K562 (cell line): ENCODE measurements at regions not wholly inside any gene's neighbourhood (a gene's known extent, or its start where the extent isn't known, plus 50 kb on each side); places are given as distances from the start of the nearest gene placed in this dataset.

Experiments used
- ATAC-seq: fragments of 200-7000 bp; cut with Tn5 transposase; 3 replicates; pipeline ENCODE4 v1.9.1; 2020; ENCODE audit warnings: moderate library complexity
- BruUV-seq: library from RNA; stranded (reverse); fragments of 400-500 nt; replicated peaks from 2 replicates; lab custom pipeline; 2021; lab: Mats Ljungman, UMichigan
- CTCF ChIA-PET: fragments of 300-600 bp; formaldehyde crosslinking; extraction: SDS; loops from one replicate; lab custom pipeline; 2021; ENCODE audit warnings: low intra/inter-chr PET ratio; lab: Yijun Ruan, JAX
- POLR2A ChIA-PET: fragments of 300-600, 350-650 bp; sonication (Branson Sonifier 250); formaldehyde crosslinking; extraction: SDS; loops from one replicate; lab custom pipeline; 2021; ENCODE audit warnings: antibody characterized with exemption, inconsistent platforms; lab: Yijun Ruan, JAX
- DNase-seq, 4 experiments: peaks; one replicate each; pipeline versions ENCODE4 v3.0.0 to v3.0.0-alpha.2; 2011 to 2018; ENCODE audit warnings: low spot score in 3 of 4, mixed read lengths in 3 of 4; ENCODE audit errors: extremely low read depth in 1 of 4
- FAIRE-seq: peaks from 2 replicates; lab custom pipeline; 2011; peaks lifted over from hg19 to GRCh38; lab: Jason Lieb, UNC
- H2AFZ ChIP-seq: 2 replicates; pipeline ENCODE4 v1.6.0; 2011; ENCODE audit warnings: low read depth, low read length, control low read depth, inconsistent platforms
- H3K27ac ChIP-seq: fragments of 200-600 bp; 3 replicates; pipeline ENCODE4 v1.8.0; 2011; ENCODE audit warnings: low read depth, mild to moderate bottlenecking, control low read depth, inconsistent platforms, low read length, moderate library complexity, mixed read lengths; ENCODE audit errors: extremely low read depth
- H3K27me3 ChIP-seq, 2 experiments: fragments of 300-600 bp in 1 of 2; 2 replicates in 1 of 2; 3 replicates in 1 of 2; pipeline versions ENCODE4 v1.6.0 to v1.8.0; 2011; ENCODE audit warnings: inconsistent platforms in 2 of 2, low read length in 2 of 2, mild to moderate bottlenecking in 1 of 2, mixed read lengths in 1 of 2, moderate library complexity in 1 of 2; ENCODE audit not compliant: control insufficient read depth in 2 of 2, insufficient read depth in 2 of 2
- H3K36me3 ChIP-seq: fragments of 300-600 bp; 3 replicates; pipeline ENCODE4 v1.8.0; 2011; ENCODE audit warnings: mild to moderate bottlenecking, low read length, inconsistent platforms; ENCODE audit not compliant: control insufficient read depth, insufficient read depth
- H3K4me1 ChIP-seq, 2 experiments: fragments of 200-600 bp in 1 of 2; replicated peaks in 1 of 2; 2 replicates in 1 of 2; 3 replicates in 1 of 2; pipeline versions ENCODE4 v1.5.1 to v1.8.0; 2011; ENCODE audit warnings: inconsistent platforms in 2 of 2, low read length in 2 of 2, mild to moderate bottlenecking in 1 of 2, mixed read lengths in 1 of 2, moderate library complexity in 1 of 2; ENCODE audit not compliant: control insufficient read depth in 2 of 2, insufficient read depth in 2 of 2
- H3K4me2 ChIP-seq: 2 replicates; pipeline ENCODE4 v1.6.1; 2011; ENCODE audit warnings: low read length, control low read depth, inconsistent platforms, mixed read lengths; ENCODE audit not compliant: insufficient read depth
- H3K4me3 ChIP-seq: fragments of 200-600 bp; sonication (generic), shearing (Covaris generic); 2 replicates; pipeline ENCODE4 v1.5.1; 2016; ENCODE audit warnings: control low read depth, inconsistent platforms
- H3K79me2 ChIP-seq: fragments of 200-600 bp; 3 replicates; pipeline ENCODE4 v1.8.0; 2011; ENCODE audit warnings: low read length, inconsistent platforms; ENCODE audit not compliant: control insufficient read depth, insufficient read depth
- H3K9ac ChIP-seq, 2 experiments: 2 replicates each; pipeline versions ENCODE4 v1.6.0 to v1.6.1; 2011; ENCODE audit warnings: low read depth in 2 of 2, low read length in 2 of 2, control low read depth in 1 of 2, inconsistent platforms in 1 of 2, mild to moderate bottlenecking in 1 of 2, mixed read lengths in 1 of 2; ENCODE audit not compliant: insufficient read depth in 1 of 2
- H3K9me1 ChIP-seq: one replicate; pipeline ENCODE4 v1.6.0; 2011; ENCODE audit warnings: inconsistent platforms, mild to moderate bottlenecking, low read length, moderate library complexity; ENCODE audit not compliant: control insufficient read depth, insufficient read depth
- H3K9me3 ChIP-seq: replicated peaks from 2 replicates; pipeline ENCODE4 v1.5.1; 2011; ENCODE audit warnings: low read depth, low read length, inconsistent platforms; ENCODE audit not compliant: control insufficient read depth, insufficient read depth
- H4K20me1 ChIP-seq: replicated peaks from 2 replicates; pipeline ENCODE4 v1.6.1; 2011; ENCODE audit warnings: low read length, inconsistent platforms, mixed read lengths; ENCODE audit not compliant: control insufficient read depth, insufficient read depth
- BRD9 ChIP-seq: fragments of 450-650 bp; IDR thresholded peaks from 2 replicates; pipeline ENCODE4 v1.6.1; 2018; ENCODE audit warnings: low read depth; ENCODE audit not compliant: partially characterized antibody
- CBFA2T3 ChIP-seq: fragments of 450-650 bp; IDR thresholded peaks from 2 replicates; pipeline ENCODE4 v1.6.1; 2017
- HMBOX1 ChIP-seq: sonication (generic); IDR thresholded peaks from 2 replicates; pipeline ENCODE4 v1.6.1; 2016
- MAX ChIP-seq: sonication (generic); formaldehyde crosslinking; IDR thresholded peaks from 2 replicates; pipeline ENCODE4 v1.9.0; 2022; ENCODE audit warnings: mild to moderate bottlenecking, missing genetic modification reagents
- PHB ChIP-seq: fragments of 250-450 bp; sonication (Bioruptor Pico); IDR thresholded peaks from 2 replicates; pipeline ENCODE4 v1.5.0; 2021
- RBM14 ChIP-seq: fragments of 200-400 bp; formaldehyde crosslinking; IDR thresholded peaks from 2 replicates; pipeline ENCODE4 v1.6.1; 2018; ENCODE audit warnings: low read depth, mild to moderate bottlenecking, low read length, moderate library complexity, borderline replicate concordance; ENCODE audit not compliant: insufficient read depth
- SMAD2 ChIP-seq: fragments of 150-350 bp; IDR thresholded peaks from 2 replicates; pipeline ENCODE4 v1.6.1; 2014; ENCODE audit warnings: low read depth, mild to moderate bottlenecking, low read length
- ZBTB7A ChIP-seq: IDR thresholded peaks from 2 replicates; pipeline ENCODE4 v1.6.1; 2011; ENCODE audit warnings: low read depth, mild to moderate bottlenecking, low read length, moderate library complexity, borderline replicate concordance; ENCODE audit not compliant: control insufficient read depth
- ZNF639 ChIP-seq, 2 experiments: fragments of 200-800 bp in 1 of 2; sonication (Bioruptor generic) in 1 of 2; sonication (generic) in 1 of 2; formaldehyde crosslinking in 1 of 2; IDR thresholded peaks in 1 of 2; conservative IDR thresholded peaks in 1 of 2; 2 replicates each; pipeline versions ENCODE4 v1.5.0 to v1.6.1; 2016 to 2020; ENCODE audit warnings: missing compliant biosample characterization in 1 of 2, missing genetic modification characterization in 1 of 2, missing genetic modification reagents in 1 of 2
- WGBS: fragments of 100-300 bp; shearing (Covaris generic); methylation state at CpG from one replicate; pipeline ENCODE4 v1.1.6; 2016; ENCODE audit warnings: low coverage, mixed read lengths; ENCODE audit not compliant: insufficient coverage; ENCODE audit errors: missing lambda C conversion rate; 5-methylcytosine and 5-hydroxymethylcytosine counted together
- in situ Hi-C: fragments of 300-500 bp; cut with MboI; formaldehyde crosslinking; loops from 4 replicates; pipeline ENCODE4 v1.15.0; 2018; ENCODE audit warnings: inconsistent platforms, mixed read lengths
- intact Hi-C: fragments of 100-400 bp; cut with micrococcal nuclease; formaldehyde crosslinking; loops from 2 replicates; pipeline ENCODE4 v1.14.2; 2022

- Histone ChIP-seq H3K4me2 (no peak overlapping the region), H3K79me2 (no peaks in the 10 kb centered on the region), H3K9me3 (no peaks in the 10 kb centered on the region), H4K20me1 (no peaks in the 10 kb centered on the region), H2AFZ (no peak overlapping the region), H3K4me1 (no peaks in the 10 kb centered on the region), H3K4me3 (no peak overlapping the region), H3K27ac (no peak overlapping the region), H3K9ac (no peak overlapping the region), H3K36me3 (no peaks in the 10 kb centered on the region), H3K27me3 (peaks cover 4 to 26% of the 10 kb centered on the region in 2 experiments; a peak in 3 of 5 replicates), H3K9me1 (no peaks in the 10 kb centered on the region)
- in situ Hi-C loops (no loop called here), intact Hi-C loops (no loop called here)
- FAIRE-seq (no peak), DNase-seq (no peak), ATAC-seq (no peak)
- WGBS, result 0% methylated on average over 10 of the region's 10 CpGs
- BruUV-seq, result no TSS peak
- POLR2A ChIA-PET, result interaction anchor here (0.6 to 1.5 kb wide), 2 partner anchors 61 to 254 kb away, joined by 3 to 4 read pairs; no protein-coding TSS in a partner anchor
- CTCF ChIA-PET, result no interaction called here
- TF ChIP-seq SMAD2 (no peak), PHB (no peak), RBM14 (no peak), ZNF639 (CRISPR knock-in tag; conservative IDR thresholded peaks at IDR 0.05 in 1 of 2, IDR thresholded peaks at IDR 0.05 in 1 of 2) (no peak), BRD9 (no peak), MAX (CRISPR knock-in tag) (no peak), CBFA2T3 (no peak), HMBOX1 (no peak), ZBTB7A (no peak)
Observed at GRCh38 chr10:43712821-43713584, 64.3 kb upstream of the ZNF32 start.
